NCI-H1105 (cell line): ENCODE measurements at regions not wholly inside any gene's neighbourhood (a gene's known extent, or its start where the extent isn't known, plus 50 kb on each side); places are given as distances from the start of the nearest gene placed in this dataset.
A peak's percentile ranks its signal among the peaks of the same experiment; 100 is the strongest.
"Not testable (repeated sequence)": the region's sequence is repeated elsewhere in the genome, so short reads cannot be mapped to it uniquely, and the experiment has no call there.

ENCODE experiments used
- DNase-seq: peaks from one replicate; lab custom pipeline; 2025; lab: John Stamatoyannopoulos, UW

DNA sequence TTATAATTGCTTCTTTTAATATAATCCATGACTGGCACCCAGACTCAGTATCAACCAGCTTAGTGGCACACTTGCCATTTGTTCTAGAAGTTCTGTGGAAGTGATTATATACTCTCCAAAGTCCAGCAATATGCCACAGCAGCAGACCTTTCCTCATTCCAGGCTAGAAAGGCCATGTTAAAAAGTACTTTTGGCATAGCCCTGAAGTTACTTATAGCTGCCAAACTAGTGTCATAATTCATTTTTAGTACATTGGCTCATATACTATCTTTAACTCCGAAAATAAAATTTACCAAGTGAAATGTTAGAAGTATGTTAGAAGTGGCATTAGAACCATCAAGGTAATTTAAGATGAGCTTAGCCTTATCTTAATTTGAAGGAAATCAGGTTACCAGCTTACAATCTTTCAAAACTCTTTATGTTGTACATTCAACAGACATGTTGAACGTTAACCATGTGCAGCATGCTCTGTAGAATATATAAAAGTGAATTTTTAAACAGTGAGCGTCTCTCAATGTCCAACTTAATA is 714.2 kb upstream of the LCORL start:
- no peak for DNase-seq

DNA sequence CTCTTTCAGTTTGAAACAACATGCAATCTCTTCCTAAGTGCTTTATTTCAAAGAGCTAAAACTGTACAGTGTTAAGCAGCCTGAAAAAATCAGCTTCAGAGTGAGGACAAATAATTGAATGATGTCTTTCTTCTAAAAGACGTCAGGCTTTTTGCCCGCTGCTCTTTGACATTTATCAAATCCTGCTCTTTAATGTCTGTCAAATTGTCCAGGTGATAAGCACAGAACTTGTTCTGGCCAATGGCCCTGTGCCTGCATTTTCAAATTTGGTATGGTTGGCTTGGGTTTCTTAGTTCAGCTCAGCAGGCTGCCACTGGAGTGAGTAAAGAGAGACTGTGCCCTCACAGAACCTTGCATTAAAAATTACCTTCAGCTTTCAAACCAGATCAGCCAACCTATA is 712.9 kb upstream of the LCORL start:
- no peak for DNase-seq

DNA sequence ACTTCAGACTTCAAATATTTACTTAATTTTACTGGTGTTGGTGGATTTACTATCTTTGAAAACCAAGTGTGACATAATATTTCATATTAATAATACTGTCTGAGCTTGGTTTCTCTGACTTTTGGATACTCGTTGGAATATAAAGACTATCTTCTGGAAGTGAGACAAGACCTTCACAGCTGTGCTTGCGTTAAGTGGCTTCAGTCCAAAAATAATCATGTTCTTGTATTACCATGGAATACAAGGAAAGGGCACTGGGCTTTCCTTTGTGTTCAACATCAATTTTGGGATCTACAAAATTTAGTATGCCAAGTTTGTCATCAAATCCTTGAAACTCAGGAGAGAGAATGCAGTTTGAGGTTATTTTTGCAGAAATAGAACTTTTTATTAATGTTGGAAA is 712.4 kb upstream of the LCORL start:
- DNase-seq, result no peak

DNA sequence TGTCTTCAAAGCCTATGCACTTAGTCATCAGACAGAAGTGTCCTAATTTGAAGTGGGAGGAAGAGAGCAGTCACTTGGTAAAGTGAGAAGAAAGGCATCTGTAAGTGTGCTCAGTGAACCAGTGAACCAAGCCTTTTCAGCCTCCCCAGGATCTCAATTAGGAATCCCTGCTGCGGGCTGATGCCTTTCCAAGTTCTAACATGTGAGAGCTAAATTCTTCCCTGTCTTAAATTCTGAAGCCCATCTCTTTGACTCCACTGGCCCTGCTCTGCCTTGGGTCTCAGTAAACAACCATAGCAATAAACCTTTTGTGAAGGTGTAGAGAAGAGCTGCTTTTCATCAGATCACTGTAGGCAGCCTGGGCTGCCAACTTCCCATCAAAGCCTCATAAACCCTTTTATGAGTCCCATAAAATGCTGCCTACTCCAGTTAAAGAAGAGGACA is 701.2 kb upstream of the LCORL start:
- DNase-seq, result no peak

DNA sequence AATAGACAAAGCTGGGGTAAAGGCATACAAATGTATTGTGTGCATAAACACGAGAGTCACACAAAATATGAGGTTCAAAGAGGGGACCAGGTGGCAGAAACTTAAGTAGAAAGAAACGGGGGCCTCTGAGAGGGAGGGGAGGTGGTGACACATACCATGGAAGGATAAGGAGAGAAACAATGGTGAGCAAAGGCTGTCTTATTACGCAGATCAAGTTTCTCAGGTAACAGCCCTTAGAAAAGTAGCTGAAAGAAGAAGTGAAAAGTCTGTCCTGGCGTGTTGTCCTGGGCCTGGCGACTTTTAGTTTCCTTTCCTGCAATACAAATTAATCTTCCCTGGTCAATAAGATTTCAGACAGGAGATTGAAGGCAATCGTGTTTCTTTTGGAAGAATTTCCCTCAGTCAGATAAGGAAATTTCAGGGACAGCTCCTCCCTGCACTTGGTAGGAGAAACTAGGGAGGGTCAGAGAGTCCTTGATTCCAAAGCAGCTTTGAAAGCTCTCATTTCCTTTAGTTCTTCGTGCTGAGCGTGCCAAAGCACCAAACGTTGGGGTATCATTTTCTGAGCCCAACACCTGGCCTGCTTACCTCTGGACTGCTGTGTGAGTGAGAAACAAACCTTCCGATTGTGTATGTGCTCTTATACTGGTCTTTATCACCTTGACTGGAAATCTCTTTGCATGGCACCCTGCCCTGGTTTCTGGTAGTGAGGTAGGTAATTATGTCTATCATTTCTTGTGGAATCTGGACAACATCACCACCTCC is 676.7 kb upstream of the LCORL start:
- DNase-seq, result no peak

DNA sequence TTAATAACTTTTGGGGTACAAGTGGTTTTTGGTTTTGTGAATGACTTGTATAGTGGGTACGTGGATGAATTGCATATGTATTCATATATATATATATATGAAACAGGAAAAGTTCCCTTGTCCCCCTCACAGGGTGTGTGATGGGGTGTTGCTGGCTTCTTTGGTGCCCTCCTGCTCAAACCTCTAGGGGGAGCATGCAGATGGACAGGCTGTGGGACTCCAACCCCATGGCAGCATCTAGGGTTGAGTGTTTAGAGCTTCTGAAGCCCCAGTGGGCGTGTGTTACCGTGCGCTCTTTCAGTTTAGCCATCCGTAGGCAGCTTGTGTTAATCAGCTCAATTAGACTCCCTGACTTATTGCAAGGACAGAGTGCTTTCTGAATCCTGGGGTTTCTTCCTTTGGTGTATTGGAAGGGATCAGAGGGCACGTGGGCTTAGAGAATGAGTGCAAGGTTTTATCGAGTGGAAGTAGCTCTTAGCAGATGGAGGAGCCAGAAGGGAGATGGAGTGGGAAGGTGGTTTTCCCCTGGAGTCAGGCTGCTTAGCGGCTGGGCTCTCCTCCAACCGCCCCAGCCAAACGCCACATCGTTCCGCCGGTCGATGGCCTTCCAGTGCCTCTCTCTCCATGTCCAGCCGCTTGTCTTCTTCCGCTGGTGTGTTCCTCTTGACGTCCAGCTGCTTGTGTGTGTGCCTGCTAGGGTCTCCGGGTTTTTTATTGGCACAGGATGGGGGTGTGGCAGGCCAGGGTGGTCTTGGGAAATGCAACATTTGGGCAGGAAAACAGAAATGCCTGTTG is 674.4 kb upstream of the LCORL start:
- DNase-seq, result no peak

DNA sequence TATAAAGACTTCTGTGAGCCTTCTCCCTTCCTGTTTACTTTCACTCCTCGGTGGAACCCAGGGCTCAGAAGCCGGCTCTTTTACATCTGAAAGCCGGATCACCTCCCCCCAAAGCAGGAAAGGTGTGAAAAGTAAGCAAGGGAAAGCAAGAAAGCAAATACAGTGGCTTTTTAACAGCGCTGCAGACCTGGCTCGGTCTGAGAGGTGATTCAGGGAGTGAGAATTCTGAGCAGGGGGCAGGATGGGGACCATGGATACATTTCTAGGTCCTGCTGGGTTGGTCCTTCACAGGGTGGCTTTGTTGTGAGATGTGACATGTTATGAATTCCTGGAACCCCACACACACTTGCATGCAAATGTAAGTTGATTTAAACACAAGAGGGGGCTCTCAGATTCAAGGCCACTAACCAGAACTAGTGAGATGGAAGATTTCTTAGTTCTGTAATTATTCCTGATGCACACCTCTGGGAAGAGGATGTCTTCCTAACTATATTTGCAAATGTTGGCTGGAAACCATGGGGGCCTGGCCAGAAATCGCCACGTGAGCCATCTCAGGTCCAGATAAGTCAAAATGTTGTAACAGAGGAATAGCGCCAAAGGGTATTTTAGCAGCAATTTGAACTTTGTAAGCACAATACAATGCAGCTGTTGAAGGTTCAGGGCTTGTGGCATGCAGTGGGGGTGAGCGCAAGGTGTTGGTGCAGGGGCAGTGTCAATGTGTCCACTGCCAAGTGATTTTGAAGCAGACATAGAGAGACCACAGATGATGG is 670.1 kb upstream of the LCORL start:
- DNase-seq, result no peak

DNA sequence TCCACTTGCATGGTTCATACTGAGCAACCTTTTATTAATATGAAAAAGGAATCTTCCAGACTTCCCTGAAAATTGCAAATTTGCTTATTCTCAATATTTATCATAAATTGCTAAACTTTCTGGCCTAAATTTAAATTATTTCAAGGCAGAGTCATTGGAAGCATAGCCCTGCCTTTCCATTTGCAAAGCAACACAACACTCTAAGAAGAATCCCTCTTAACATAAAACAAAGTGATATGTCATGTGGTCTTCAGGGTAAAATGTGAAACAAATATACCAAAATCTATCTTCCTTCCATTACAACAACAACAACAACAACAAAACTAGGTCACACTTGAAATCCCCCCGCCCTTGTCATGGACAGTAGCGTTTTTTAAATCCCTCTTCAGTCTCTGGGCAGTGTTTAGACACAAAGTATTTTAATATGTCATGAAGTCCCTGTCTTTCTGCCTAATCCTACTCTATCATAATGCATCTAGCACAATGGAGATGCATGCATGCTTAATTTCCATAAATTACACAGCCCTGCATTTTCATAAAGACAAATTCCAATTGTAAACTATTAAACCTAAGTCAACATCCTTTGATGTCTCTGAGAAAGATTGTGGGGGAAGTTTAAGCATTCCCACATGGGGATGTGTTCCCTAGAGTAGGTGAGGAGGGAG is 668.9 kb upstream of the LCORL start:
- no peak for DNase-seq

DNA sequence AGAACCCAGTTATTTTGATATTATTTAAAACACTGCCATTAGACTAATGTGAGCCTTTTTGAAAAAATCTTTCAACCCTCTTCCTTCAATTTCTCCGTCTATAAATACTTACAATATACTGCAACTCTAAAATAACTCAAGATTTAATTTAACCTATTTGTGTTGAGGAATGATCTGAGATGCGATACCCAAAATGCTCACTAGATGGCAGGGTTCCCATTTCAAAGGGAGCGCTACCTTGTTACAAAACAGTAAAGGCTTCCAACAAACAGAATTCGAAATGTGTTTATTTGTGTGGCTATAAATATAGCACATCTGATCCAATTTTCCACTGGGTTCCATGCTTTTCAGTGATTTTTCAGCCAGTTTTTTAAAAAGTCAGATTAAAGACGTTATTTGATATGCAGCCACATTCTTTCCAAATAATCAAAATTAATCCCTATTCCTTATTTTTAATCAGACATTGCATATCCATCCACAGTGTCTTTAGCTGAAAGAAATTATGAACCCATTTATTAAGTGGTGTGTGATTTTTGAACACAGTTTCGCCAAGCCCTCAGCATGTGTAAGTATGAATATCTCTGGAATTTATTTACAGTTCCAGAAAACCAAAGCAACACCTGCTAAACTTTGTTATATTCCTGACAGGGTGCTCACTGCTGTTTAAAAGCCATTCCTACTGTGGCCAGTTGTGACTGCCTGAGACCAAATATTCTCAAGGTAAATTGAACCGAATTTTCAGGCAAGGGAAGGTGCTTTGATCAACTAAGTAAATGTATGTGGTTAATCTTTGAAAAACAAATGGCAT is 668.0 kb upstream of the LCORL start:
- peak; percentile 8 for DNase-seq

DNA sequence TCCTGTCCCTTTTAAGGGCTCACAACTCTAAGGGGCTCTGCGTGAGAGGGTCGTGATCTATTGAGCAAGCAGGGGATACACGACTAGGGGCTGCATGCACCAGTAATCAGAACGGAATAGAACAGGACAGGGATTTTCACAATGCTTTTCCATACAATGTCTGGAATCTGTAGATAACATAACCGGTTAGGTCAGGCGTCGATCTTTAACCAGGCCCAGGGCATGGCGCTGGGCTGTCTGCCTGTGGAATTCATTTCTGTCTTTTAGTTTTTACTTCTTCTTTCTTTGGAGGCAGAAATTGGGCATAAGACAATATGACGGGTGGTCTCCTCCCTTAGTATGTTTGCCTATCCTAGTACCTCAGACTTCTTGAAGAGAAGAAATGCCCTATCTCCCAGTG is 666.8 kb upstream of the LCORL start:
- not testable (repeated sequence) for DNase-seq

DNA sequence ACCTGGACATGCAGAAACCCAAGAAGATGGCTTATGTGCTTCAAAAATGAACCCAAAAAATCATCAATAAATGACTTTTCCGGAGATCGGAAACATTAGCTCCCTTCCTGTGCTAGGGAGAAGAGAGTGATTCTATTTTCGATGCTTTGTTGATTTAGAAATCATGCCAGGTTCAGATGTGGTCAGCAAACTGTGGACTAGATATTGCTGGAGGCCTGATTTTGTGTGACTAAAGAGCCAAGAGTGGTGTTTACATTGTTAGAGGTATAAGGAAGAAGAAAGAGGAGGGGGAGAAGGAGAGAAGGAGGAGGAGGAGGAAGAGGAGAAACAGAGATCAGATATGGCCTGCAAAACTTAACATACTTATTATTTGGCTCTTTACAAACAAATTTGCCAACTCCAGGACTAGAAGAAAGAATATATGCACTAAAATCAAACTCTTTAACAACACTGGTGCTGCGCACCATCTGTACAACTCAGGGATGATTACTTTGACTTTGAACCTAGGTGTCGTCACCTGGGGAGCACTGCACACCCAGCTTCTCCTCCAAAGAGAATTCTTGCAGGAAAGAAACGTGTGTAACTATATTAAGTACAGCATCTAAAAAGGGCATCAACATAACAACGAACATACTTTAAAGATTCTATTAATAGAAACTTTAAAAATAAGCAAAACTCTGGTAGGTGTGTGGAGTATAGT is 664.9 kb upstream of the LCORL start:
- no peak for DNase-seq

DNA sequence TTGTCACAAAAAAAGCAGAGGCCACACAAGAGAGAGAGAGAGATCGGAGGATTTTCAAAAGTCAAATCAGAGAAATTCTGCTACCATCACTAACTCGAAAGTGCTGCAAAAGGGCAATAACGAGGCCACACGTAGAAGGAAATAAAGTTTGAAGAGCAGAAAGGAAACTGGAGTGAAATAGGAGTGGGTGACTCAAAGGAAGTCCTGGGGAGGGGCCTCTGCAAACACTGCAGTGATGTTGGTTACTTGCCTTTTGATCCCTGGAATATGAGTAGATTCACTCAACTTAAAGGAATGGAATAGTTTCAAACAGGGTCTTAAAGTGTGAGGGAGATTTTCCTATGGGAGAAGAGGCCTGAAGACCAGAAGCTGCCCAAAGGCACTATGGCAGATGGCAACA is 663.4 kb upstream of the LCORL start:
- no peak for DNase-seq

DNA sequence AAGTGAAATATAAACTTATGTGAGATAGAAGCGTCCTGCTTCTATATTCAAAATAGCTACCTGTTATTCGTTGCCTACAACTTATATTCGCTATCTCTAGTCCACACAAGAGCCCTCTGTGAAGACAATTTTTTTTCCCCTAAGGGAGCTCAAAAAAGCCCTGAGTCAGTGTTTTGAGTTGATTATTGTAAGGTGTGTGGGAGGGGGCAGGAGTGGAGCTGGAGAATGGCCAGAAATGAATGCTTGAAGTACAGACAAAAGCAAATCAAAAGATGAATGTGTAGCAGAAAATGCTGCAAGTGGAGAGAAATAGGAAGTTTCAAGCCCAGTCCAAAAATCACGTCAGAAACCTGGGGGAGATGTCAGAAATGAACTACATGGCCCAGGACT is 655.0 kb upstream of the LCORL start:
- no peak for DNase-seq

DNA sequence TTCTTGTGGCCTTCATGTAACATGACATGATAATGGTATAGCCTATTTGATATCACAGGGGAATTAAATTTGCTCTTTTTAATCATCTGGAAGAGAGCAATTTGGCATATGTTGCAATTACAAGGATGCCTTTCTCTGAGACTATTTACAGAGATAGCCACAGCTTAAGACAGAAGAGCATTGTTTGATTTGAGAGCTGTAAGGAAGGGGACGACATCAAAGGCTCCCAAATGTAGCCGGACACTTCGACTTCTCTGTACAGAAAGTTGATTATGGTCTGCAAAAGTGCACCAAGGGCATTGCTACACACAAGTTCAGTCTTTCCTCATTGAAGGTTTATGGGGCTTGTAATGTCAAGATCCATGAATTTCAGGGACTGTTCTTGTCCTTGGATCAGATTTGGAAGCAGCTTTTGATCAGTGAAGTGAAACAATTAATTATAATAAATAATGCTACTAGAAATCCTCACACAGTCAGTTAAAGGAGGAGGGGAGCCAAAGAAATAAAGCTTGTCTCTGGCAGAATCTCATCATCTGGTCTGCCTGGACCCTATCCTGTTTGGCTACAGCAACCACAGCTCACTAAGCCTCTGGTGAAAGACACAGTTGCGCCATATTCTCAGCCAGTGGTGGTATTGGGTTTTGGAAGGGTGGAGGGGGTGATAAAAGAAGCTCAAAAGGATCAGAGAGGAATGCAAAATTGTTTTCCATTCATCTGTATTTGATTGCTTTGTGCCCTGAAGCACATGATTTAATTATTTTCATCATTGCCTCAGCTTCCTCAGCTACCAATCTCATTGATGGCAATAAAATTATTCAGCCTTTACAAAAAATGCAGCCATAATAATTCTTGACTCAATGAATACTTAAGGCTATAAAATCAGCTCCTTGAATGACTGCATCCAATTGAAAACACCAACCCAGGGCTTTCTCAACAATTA is 654.3 kb upstream of the LCORL start:
- DNase-seq, result no peak

DNA sequence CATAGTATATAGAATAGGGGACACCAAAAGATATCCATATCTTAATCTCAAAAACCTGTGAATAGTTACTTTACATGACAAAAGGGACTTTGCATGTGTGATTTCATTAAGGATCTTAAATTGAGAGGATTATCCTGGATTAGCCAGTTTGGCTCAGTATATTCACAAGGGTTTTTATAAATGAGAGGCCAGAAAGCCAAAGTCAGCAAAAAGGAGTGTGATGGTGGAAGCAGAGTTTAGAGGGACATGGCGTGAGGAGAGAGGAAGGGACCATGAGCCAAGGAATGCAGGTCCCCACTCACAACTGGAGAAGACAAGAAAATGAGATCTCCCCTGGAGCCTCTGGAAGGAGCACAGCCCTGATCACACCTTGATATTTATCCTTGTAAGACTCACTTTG is 648.5 kb upstream of the LCORL start:
- DNase-seq, result no peak

DNA sequence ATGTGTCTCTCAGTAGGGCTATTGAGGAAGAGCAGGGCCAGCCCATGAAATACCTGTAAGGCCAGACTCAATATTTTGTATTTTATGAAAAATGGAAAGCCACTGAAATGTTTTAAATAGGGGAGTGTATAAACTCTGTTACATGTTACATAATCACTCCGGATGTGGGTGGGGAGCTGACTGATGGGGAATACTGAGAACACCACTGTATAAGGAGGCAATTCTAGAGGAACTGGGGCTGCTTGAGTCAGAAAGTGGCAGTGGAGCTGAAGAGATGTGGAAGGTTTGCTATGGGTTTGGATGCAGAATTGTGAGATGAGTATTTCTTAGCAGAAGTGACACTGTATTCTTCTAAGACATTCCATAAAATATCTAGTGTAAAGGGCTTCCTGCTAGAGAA is 647.8 kb upstream of the LCORL start:
- no peak for DNase-seq

DNA sequence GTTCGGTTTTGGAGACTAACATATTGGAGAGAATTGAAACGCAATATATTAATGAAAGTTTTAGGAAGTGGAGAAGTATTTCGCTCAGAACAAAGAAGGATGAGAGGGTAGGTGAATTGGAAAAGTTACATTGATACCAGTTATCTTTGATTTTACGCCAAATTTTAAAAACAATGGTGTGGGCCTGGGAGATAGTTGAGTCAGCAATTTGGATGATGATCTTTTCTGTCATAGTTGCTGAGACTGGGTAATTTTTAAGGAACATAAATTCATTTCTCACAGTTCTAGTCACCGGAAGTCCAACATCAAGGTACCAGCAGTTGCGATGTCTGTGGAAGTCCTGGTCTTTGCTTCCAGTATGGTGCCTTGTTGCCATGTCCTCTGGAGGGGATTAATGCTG is 644.8 kb upstream of the LCORL start:
- no peak for DNase-seq

DNA sequence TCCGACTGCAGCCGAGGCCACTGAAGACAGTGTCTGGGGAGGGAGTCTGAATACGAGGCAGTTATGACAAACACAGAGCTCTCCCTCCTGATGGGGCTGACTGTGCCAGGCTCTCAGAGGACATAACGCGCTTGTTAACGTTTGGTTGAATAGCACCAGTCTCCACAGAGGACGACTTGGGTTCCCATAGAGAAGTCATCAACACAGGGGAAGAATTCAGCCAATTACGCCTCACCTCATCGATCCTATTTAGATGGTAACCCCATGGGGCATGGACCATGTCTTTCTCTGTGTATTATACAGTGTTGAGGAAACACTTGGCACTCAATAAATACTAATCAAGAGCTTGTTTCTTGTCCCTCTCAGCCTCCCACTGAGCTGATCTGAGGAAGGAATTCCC is 642.6 kb upstream of the LCORL start:
- no peak for DNase-seq

DNA sequence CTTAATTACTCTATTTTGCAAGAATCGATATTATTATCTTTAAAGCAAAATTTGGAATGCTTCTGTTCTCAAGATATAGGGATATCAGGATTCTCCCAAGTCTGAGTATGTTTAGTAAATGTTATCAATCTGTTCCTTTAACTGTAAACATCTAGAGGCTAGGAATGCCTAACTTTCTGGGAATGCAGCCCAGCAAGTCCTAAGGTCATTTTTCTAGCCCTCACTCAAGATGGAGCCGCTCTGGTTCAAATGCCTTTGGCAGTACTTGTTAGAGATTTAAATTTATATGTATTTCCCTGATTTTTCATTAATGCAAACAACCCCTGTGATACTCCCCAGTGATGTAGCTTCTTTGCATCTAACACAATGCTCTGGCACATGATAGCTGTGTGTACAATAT is 623.8 kb upstream of the LCORL start:
- DNase-seq, result no peak
